ENCODE measurements at regions not wholly inside any gene's neighbourhood (a gene's known extent, or its start where the extent isn't known, plus 50 kb on each side); places are given as distances from the start of the nearest gene placed in this dataset.
A peak's percentile ranks its signal among the peaks of the same experiment; 100 is the strongest.

DNA sequence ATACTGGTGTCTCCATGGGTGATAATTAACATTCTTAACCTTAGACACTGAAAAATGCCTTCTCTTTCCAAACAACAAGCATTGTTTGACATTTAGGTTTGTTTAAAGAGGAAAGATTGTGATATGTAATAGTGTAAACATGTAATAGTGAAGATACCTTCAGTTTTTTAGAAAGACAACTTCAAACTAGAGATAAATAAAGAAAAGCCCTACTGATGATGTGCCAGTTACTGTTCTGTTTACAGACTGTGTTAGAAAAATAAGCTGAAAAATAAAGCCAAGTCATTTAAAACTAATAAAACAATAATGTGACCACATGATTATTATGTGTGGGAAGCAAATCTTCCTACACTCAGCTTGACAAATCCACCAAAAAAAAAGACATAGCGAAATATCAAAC is 2035.3 kb upstream of the TENM3 start:
- no peak for DNase-seq

DNA sequence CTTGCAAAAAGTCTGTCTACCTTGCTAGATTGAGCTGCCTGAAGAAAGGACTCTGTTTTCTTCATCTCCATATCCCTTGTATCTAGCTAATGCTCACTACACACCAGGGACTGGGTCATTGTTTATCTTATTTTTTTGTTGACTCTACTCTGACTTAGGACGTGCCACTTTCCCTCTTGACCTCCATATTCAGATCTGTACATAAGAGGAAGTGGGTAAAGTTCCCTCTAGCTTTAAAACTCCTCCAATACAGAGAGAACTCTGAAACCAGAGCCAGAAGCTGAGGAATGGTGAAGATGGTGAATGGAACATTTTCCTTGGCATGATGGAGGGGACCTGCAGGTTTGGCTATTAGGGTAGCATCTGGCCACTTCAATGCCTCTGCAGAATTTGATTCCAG is 2026.1 kb upstream of the TENM3 start:
- no peak for DNase-seq

DNA sequence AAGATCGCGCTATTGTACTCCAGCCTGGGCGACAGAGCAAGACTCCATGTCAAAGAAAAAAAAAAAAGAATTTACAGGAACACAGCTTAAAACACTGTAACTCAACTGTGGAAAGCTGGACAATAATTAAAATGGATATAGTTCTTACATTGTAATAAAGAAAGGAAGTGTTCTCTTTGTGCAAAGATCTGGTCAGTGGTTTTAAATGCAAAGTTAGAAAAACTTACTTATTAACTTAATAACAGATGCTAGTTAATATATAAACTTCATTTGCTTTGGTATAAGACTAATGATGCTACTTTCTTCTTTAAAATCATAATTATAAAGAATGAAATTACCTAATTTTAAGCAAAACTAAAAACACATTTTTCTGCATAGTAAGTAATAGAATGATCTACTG is 2024.1 kb upstream of the TENM3 start:
- no peak for DNase-seq

DNA sequence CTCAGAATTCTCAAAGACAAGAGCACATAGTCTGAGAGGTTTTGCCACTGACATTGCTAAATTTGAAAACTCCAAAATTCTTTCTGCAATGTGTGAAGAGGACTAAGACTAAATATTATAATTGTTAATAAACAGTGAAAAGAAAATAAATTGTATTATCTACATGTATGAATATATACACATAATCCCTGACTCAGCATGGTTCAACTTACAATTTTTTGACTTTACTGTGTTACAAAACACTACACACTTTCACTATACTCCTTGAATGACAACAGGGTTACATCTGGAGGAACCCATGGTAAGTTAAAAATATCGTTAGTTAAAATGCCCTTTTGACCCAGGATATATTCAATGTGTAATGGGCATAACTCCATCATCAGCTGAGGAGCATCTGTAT is 2017.2 kb upstream of the TENM3 start:
- DNase-seq = no peak

DNA sequence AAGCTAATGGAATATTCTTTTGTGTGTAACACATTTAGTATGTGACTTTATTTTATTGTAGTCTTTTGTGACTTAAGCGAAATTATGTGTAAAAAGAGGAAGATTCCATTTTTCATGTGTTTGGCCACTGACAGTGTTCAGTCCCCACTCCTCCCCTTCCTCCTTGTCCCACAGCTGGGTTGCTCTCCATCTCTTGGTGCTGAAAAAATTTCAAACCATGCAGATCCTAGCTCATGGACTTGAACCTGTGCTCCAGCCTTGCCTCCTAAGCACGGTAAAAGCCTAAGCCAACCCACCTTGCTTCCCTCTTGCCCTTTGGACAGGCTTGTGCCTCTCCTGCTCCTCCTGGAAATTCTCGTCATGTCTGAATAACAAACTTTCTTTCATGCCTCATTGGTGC is 2008.5 kb upstream of the TENM3 start:
- DNase-seq = peak; percentile 22

DNA sequence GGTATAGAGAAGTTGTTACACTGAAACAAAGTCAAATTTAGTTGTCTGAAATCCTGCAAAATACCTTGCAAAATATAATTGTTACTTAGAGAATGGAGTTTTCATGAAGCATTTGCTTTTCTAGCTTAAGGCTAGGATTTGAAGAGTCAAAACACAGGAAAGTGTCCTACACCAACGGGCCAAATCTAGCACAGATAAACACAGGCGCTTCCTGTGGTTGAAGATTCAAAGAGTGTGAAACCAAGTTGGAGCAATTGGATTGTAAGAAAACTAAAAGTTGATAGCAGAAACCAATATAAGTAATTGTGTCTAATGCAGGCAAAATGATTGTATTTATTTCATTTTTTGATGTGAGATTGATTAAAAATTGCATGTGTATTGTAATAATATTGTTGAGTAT is 2002.5 kb upstream of the TENM3 start:
- DNase-seq = peak; percentile 14

DNA sequence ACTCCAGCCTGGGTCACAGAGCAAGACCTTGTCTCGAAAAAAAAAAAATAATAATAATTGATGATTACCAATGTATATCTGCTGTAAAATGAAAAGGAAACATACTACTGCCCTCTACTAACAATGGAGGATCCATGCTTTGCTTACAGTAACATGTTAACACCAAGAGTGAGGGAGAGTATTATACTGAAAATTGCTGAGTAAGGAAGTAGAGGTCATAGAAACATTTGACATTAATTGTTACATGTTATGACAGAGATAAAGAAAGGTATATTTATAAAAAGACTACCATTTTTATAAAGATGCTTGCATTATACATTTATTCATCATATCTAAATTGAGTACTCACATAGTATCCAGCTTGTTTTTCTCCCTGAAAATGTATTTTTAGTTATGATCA is 1989.8 kb upstream of the TENM3 start:
- DNase-seq = no peak

DNA sequence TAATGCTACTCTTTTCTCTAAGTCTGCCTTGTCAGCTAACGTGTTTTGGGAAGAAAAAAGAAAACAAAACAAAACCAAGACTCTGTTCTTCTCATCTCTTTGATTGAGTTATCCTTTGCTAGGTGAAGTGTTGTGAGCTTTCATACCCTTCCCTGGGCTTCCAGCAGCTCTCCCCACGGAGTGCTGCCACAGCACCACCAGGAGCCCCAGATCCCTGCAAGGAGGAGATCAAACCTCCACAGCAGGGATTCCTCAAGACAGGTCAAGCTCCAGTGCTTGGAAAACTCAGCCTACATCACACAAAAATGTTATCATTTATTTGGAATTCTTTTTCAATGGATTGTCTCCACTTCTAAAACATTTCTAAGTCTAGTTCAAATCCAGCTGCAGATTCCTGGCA is 1981.9 kb upstream of the TENM3 start:
- no peak for DNase-seq

DNA sequence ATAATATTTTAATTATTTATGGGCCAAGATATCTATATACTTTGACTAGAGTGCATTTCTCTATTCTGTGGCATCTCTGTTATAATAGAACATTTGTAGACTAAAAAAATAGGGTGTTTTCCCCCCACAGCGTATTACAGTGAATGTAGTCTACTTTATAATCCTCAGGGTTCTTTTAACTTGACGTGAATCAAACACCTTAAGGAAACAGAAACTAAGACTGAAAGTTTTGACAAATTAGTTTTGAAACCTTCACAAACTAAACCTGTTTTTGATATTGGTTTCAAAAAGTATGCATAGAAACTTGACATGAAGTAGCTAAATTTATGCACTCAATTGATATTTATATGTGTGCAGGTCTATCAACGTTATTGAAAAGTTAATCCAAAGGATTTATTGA is 1963.1 kb upstream of the TENM3 start:
- DNase-seq = no peak

DNA sequence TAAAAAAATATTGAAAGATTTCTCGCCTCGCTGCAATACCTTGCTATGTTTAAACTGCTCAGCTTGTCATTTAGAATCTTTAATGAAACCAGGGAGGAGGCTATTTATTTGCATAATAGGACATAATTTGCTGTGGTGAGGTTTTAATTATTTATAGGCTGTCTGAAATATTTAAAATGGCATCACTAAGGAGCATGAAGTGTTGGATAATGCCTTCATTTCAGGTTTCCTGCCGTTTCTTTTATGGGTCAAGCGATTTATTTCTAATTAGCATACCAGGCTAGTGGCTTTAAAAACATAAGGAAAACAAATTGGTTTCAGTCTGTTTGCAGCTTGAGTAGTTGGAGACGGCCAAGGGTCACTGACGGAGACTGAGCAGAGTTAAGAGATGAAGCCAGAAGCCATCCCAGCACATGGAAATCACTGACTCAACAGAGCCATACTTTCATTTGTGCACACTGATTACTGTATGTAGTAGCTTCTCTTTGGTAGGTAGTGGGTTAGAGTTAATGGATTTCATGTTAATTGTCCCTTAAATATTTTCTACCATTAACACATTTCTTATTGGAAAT is 1962.4 kb upstream of the TENM3 start:
- no peak for DNase-seq

DNA sequence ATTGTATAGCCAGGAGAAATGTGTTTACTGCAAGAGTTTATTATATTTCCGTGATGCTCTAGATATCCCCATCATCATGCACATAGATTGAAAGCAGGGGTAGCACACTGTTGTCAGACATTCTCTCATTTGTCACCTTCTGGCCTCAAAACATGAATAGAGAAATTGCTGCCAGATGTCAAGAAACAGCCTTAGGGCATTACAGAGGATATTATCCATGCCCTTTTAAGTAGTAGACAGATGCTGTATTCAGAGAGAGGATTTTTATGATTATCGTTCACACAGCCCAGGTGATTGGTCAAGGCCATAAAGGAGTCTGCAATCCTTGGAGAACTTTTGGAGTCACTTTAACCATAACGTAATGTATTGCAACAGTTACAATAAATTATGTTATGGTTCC is 1961.5 kb upstream of the TENM3 start:
- DNase-seq = no peak

DNA sequence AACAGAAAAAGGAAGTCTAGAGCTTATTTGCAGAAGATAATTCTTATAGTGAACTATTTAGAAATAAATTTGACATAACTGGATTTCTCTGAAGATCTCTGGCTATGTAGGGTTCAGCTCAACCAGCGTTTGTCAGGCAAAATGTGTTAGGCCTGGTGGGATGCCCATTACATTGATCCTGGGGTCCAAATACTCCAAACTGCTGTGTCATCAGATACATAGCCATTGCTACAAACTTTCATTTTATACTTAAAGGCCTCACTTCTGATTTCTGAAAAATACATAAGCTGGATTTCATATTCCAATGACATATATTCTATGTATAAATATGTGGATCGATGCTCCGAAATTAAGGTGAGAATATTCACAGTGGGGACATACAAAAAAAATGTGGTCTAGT is 1958.9 kb upstream of the TENM3 start:
- DNase-seq = no peak

DNA sequence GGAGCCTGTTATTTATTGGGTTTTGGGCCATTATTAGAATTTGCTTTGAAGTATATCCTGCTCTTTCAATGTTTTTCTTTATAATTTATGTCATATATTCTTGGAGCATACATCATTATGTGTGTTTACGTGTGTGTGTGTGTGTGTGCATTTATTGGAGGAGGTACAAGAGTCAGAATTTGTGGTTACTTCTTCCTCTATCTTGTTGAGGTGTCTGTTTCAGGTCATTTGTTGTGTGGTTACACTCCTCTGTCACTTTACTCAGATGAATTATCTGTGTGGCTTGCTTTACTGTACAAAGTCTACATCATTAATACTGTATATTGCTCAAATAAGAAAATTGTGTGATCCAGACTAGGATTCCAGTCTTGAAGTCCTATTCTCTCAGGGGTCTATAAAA is 1957.4 kb upstream of the TENM3 start:
- DNase-seq = no peak

DNA sequence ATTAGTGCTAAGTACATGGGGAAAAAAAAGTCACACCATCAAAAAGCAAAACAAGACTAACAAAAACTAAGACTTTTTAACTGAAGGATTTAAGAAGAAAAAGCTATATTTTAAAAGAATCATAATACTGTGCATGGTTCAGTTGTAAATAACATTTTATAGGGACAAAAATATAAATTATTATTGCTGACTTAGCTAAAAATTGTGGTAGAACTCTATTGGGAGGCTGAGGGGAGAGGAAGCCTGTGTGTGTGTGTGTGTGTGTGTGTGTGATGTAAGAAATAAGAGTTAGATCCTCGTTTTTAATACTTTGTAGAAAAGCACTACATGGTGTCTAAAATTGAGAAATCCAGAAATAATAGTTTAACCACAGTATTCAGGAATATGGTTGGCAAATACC is 1950.9 kb upstream of the TENM3 start:
- no peak for DNase-seq

DNA sequence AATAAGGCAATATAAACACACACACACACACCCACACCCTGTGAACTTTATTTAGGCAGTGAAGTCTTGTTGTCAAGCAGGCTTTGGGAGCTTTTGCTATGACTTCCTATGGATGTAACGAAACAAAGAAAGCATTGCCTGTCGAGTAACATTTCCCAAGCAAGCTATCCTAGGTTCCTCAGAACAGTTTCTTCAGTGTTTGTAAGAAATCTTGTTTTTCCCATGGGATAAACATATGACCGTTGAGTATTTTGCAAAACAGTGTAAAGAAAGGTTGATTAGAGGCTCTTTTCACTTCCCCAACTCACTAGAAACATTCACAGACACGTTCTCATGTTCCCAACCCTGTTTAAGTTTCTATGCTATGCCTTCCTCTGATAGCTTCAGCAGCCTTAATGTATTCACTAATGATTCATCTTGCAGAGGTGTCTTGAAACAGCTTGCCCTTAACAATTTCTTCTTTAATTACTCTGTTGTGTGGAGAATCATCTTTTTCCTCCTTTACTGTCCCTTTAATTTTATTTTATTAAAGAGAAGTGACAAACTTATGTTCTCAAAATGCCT is 1947.1 kb upstream of the TENM3 start:
- no peak for DNase-seq

DNA sequence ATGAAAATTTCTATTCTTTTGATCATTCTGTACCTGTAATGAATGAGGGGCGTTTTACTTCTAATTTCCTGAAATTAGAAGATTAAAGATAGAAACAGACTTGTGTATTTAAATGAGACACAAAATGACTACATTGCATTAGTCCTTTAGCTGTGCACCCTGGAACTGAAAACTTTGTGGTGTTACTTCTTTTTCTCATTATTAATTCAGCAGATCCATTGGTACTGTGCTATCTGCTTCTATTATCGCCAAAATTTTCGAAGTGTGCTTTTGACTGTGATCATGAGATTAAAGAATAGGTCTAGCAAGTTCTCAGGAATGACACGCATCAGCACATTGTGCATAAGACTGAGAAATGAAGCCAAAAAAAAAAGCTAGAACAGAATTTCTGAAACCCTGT is 1938.9 kb upstream of the TENM3 start:
- DNase-seq = no peak

DNA sequence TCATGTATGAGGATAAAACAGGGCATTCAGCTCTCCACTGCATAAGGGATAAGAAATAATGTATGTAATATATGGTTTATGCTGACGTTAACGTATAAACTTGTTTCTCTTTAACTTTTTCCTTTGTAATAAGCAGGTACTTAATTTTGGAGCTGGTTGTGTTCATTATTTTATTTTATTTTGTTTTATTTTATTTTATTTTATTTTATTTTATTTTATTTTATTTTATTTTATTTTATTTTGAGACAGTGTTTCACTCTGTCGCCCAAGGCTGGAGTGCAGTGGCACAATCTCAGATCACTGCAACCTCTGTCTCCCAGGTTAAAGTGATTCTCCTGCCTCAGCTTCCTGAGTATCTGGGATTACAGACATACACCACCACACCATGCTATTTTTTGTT is 1932.6 kb upstream of the TENM3 start:
- DNase-seq = no peak

DNA sequence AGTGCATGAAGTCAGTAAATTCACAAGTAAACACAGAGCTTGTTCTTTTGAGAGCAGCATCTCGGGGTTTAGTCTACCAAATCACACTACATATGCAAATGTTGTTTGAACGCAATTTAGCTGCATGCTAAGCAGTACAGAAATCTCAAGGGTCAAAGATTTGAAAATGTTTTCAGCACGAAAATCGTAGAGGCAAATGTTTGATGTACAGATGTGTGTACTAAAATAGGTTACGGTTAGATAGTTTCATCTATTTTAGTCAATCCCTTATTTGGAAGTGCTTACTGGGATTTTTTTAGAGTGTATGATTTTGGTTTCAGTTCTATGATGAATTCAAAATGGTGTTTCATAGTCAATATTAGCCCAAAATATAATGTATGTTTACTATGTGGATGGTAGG is 1928.2 kb upstream of the TENM3 start:
- DNase-seq = no peak

DNA sequence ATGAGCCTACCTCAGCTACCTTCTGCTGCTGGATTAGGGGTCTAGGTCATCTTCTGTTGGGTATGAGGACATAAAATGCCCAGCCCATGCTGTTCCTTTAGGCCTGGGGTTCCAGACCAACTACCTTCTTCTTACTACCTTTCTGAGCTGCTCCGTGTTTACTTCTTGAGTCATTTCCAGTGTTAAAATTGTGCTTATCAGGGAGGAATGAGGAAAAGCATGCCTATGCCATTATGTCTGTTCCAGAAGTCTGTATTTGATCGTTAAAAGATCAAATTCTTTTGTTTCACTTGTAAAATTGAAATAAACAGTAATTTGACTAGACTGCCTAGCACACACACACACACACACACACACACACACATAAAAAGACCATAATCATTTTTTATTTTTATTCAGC is 1912.7 kb upstream of the TENM3 start:
- no peak for DNase-seq

DNA sequence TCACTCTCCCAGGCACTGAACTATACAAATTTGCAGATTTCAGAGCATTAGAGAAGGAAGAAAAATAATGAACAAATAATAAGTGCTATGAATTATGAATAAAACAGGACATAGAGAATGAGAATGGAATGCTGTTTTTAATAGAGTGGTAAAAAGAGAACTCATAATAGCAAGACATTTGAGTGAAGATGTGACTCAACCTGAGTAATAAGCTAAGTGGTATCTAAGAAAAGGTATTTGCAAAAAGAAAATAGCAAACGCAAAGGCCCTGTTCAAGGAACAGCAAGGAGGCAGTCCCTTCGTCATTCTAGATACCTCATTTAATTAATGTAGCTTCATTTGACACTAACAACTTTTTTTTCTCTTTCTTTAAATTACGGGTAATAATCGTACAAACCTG is 1910.0 kb upstream of the TENM3 start:
- DNase-seq = no peak

DNA sequence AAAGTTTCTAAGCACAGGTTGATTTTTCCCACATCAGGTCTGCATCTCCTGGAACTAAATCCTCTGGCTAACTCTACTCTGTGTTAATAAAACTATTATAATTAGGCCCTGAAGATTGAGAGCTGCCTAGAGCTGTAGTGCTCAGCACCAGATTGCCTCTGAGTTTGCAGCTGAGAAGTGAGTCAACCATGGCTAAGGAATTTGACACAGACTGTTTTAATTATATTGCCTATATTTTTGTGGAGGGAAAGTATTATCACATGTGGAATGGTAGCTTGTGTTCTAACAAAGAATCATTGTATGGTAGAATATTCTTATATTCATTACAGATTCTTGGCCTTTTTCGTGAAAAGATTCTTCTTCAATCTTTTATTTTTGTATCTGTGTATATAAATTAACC is 1907.6 kb upstream of the TENM3 start:
- no peak for DNase-seq

DNA sequence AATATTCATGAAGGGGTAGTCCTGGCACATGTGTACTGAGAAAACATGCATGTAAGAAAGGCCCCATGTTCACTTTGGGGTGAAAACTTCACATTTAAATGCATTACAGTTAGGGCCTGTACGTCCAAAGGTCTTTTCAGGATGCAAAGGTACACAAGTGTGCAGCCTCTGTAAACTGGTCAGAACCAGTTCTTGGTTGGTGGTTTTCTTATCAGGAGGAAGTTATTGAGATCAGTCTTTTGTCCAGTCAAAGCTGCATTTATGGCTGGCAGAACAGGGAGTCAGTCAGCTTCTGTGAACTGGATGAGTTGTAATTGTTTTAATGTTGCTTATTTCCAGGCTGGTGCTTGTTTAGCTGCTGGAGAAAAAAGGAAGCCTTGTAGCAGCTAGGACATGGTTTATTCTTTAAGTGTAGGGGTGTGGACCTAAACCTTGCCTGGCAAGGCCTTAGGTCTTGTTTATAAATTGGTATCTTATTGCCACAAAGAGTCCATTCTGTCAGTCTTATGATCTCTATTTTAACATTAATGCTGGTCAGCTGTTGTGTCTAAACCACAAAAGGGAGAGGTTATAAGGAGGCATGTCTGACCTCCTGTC is 1906.6 kb upstream of the TENM3 start:
- peak; percentile 17 for DNase-seq

DNA sequence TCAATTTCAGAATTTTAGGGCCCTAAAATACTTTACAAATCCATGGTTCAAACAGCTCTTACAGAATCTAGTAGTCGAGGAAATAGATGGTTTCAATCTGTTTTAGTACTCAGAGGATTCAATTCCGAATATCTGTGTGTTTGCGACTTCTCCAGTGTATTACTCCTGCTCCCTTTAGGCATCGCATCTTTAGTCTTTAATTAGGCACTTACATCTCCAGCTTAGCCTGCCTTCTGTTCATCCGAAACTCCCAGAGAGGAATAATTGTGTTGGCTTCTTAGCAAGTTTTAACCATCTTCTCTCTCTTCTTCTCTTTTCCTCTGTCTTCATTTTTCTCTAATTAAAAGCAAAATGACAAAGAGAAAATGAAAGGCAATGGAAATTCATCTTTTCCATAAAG is 1901.3 kb upstream of the TENM3 start:
- DNase-seq = no peak

DNA sequence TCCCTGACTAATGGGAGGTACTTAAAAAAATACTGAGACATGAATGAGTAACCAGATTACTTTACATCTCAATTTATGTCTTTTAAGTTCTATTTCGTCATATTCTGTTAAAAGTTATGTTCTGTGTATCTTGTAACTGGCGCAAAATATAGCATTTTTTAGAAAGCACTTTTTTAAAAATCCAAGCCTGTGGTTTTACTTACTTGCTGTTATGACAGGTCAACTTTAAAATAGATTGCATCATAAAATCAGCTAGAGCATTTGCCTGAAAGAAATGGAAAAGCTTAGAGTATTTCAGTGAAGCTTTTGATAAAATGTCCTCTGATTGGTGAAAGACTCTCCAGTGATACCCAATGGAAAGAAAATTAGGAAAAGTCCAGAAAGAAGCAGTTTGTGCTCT is 1892.3 kb upstream of the TENM3 start:
- no peak for DNase-seq

DNA sequence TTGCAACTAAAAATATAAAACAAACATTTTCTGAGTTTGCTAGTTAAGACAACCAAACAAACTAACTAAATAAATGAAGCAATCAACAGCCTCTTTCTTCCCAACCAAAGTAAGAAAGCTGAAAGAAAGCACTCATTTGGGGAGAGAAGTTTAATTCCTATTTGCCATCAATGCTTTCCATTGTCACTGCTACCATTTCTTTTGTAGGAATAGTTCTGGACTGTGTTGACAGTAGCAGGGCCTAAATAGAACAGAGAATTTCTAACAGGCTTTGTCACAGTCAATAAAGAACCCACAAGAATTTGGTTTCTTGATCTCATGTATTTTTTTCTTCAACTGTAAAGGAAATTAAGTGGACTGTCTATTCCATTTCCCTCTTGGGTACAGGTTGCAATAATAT is 1886.4 kb upstream of the TENM3 start:
- no peak for DNase-seq
